Loucy (cell line): ENCODE measurements at regions not wholly inside any gene's neighbourhood (a gene's known extent, or its start where the extent isn't known, plus 50 kb on each side); places are given as distances from the start of the nearest gene placed in this dataset.

Experiments
- H2AFZ ChIP-seq: fragments of 200-600 bp; sonication (generic); 2 replicates; pipeline ENCODE4 v1.6.0; 2016; ENCODE audit warnings: antibody characterized with exemption, mild to moderate bottlenecking, low read length, moderate library complexity
- H3F3A ChIP-seq: fragments of 200-600 bp; 2 replicates; pipeline ENCODE4 v1.6.0; 2016; ENCODE audit warnings: antibody characterized with exemption, low read depth, mild to moderate bottlenecking
- H3K27me3 ChIP-seq: fragments of 200-600 bp; sonication (generic); 2 replicates; pipeline ENCODE4 v1.6.1; 2014; ENCODE audit warnings: low read length, mild to moderate bottlenecking; ENCODE audit not compliant: insufficient read depth, poor library complexity, severe bottlenecking
- H3K36me3 ChIP-seq: fragments of 200-600 bp; sonication (generic); 2 replicates; pipeline ENCODE4 v1.6.1; 2016; ENCODE audit warnings: low read length; ENCODE audit not compliant: insufficient read depth
- H3K4me1 ChIP-seq: fragments of 200-600 bp; sonication (generic); 2 replicates; pipeline ENCODE4 v1.5.1; 2014; ENCODE audit warnings: low read length, mild to moderate bottlenecking; ENCODE audit not compliant: insufficient read depth, poor library complexity, severe bottlenecking
- H3K4me2 ChIP-seq: fragments of 200-600 bp; sonication (generic); 2 replicates; pipeline ENCODE4 v1.6.0; 2014; ENCODE audit warnings: antibody characterized with exemption, low read length, low read depth, mild to moderate bottlenecking; ENCODE audit not compliant: poor library complexity, severe bottlenecking
- H3K4me3 ChIP-seq: fragments of 200-600 bp; sonication (generic); 2 replicates; pipeline ENCODE4 v1.5.1; 2014; ENCODE audit warnings: low read length, mild to moderate bottlenecking, mixed read lengths; ENCODE audit not compliant: poor library complexity, severe bottlenecking
- H3K79me2 ChIP-seq: fragments of 200-600 bp; sonication (generic); 2 replicates; pipeline ENCODE4 v1.6.1; 2014; ENCODE audit warnings: low read length; ENCODE audit not compliant: insufficient read depth
- H3K9ac ChIP-seq: fragments of 200-600 bp; sonication (generic); 2 replicates; pipeline ENCODE4 v1.6.0; 2014; ENCODE audit warnings: mild to moderate bottlenecking, low read depth, low read length, moderate library complexity; ENCODE audit not compliant: poor library complexity, severe bottlenecking
- H3K9me2 ChIP-seq: fragments of 200-600 bp; sonication (generic); replicated peaks from 2 replicates; pipeline ENCODE4 v1.6.1; 2016; ENCODE audit warnings: low read depth, low read length, mixed read lengths
- H3K9me3 ChIP-seq: fragments of 200-600 bp; sonication (generic); 2 replicates; pipeline ENCODE4 v1.6.1; 2014; ENCODE audit warnings: mild to moderate bottlenecking, antibody characterized with exemption, low read length, low read depth; ENCODE audit not compliant: insufficient read depth
- H4K20me1 ChIP-seq: fragments of 200-600 bp; sonication (generic); 2 replicates; pipeline ENCODE4 v1.6.0; 2014; ENCODE audit warnings: antibody characterized with exemption, low read length, mild to moderate bottlenecking; ENCODE audit not compliant: insufficient read depth, poor library complexity, severe bottlenecking
- EZH2phosphoT487 ChIP-seq: fragments of 200-600 bp; IDR thresholded peaks from 2 replicates; pipeline ENCODE4 v1.6.1; 2018; ENCODE audit warnings: antibody characterized with exemption, mild to moderate bottlenecking, moderate library complexity, borderline replicate concordance
- TF ChIP-seq, protein P1 (sequence below): fragments of 200-600 bp; sonication (generic); conservative IDR thresholded peaks from 2 replicates; pipeline ENCODE4 v1.5.1; 2014; ENCODE audit warnings: mild to moderate bottlenecking, antibody characterized with exemption, low read length

DNA sequence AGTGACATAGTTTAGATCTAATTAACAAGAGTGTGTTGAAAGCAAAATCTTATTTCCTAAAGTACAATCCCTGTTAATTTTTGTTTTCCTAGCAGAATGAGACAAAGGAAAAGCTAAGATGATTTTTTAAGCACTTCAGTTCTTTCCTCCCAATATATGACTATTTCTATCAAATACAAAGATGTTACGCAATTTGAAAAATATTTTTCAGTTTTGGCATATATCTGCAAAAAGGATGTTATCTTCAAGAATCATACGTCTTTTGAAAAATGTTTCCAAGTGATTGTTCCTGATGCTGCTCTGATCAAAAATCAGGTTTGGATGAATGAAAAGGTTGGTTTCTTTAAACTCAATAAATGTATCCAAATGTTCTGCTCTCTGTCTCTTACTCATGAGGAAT is 486.7 kb upstream of the CPEB2 start:
- Histone ChIP-seq H3K4me1 (no peaks in the 10 kb centered on the region), H3K27me3 (no peaks in the 10 kb centered on the region), H3K79me2 (no peaks in the 10 kb centered on the region), H3K9me3 (no peaks in the 10 kb centered on the region), H2AFZ (no peak overlapping the region), H4K20me1 (no peaks in the 10 kb centered on the region), H3K9ac (no peak overlapping the region), H3K36me3 (no peaks in the 10 kb centered on the region), H3K4me3 (no peak overlapping the region), H3K9me2 (no peaks in the 10 kb centered on the region; the same call in 1 of the 2 replicates), H3F3A (no peaks in the 10 kb centered on the region), H3K4me2 (no peak overlapping the region)
- TF ChIP-seq, protein P1, sequence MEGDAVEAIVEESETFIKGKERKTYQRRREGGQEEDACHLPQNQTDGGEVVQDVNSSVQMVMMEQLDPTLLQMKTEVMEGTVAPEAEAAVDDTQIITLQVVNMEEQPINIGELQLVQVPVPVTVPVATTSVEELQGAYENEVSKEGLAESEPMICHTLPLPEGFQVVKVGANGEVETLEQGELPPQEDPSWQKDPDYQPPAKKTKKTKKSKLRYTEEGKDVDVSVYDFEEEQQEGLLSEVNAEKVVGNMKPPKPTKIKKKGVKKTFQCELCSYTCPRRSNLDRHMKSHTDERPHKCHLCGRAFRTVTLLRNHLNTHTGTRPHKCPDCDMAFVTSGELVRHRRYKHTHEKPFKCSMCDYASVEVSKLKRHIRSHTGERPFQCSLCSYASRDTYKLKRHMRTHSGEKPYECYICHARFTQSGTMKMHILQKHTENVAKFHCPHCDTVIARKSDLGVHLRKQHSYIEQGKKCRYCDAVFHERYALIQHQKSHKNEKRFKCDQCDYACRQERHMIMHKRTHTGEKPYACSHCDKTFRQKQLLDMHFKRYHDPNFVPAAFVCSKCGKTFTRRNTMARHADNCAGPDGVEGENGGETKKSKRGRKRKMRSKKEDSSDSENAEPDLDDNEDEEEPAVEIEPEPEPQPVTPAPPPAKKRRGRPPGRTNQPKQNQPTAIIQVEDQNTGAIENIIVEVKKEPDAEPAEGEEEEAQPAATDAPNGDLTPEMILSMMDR: no peak
- no peak for TF ChIP-seq EZH2phosphoT487

DNA sequence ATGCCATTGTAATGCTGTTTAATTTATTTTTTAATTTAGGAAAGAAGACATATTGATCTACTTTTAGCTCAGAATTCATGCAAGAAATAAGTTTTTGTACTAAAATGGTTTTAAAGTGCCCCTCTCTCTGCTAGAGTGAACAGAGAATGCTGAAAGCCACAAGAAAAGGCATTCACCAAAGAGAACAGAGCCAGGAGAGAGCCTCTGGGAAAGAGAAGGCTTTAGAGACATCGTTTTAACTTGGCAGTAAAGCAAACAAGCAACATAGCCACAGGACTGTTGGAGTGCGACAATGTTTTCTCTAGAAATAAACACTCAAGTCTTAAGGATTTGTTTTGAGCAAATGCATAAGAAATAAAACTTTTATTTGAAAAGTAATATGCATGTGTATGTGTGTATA is 484.1 kb upstream of the CPEB2 start:
- Histone ChIP-seq H3K4me2 (no peak overlapping the region), H3K9ac (no peak overlapping the region), H3K9me3 (no peaks in the 10 kb centered on the region), H3F3A (no peaks in the 10 kb centered on the region), H2AFZ (no peak overlapping the region), H4K20me1 (no peaks in the 10 kb centered on the region), H3K4me1 (no peaks in the 10 kb centered on the region), H3K79me2 (no peaks in the 10 kb centered on the region), H3K36me3 (no peaks in the 10 kb centered on the region), H3K27me3 (no peaks in the 10 kb centered on the region), H3K4me3 (no peak overlapping the region), H3K9me2 (no peaks in the 10 kb centered on the region; the same call in 1 of the 2 replicates)
- TF ChIP-seq EZH2phosphoT487: no peak
- TF ChIP-seq, protein P1: no peak

DNA sequence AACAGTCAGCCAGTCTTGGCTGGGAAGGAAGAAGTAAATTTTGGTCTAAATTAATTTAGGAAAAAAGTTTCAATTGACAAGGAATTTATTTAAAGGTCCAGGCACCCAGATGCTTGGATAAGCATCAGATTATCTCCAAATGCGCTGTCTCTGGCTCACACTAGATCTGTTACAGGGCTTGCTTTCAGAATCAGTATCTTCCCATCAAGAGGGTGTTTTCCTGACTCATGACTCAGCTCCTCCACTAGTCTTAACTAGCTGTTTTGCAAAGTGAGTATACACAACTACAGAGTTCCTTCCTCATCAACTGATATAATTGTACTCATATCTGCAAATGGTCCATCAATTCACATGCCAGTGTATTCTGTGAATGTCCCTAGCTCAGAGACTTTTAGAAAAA is 482.1 kb upstream of the CPEB2 start:
- no peaks in the 10 kb centered on the region for H3K9me2 ChIP-seq
- H3K4me3 ChIP-seq: no peak overlapping the region
- H3K27me3 ChIP-seq: no peaks in the 10 kb centered on the region
- H3F3A ChIP-seq: no peaks in the 10 kb centered on the region
- H3K79me2 ChIP-seq: no peaks in the 10 kb centered on the region
- H3K4me1 ChIP-seq: no peaks in the 10 kb centered on the region
- no peaks in the 10 kb centered on the region for H4K20me1 ChIP-seq
- TF ChIP-seq, protein P1: no peak
- no peak for TF ChIP-seq EZH2phosphoT487
- H3K36me3 ChIP-seq: no peaks in the 10 kb centered on the region
- H2AFZ ChIP-seq: no peak overlapping the region
- no peak overlapping the region for H3K4me2 ChIP-seq
- no peak overlapping the region for H3K9ac ChIP-seq
- H3K9me3 ChIP-seq: no peaks in the 10 kb centered on the region
